PC-3 (cell line): ENCODE measurements at regions not wholly inside any gene's neighbourhood (a gene's known extent, or its start where the extent isn't known, plus 50 kb on each side); places are given as distances from the start of the nearest gene placed in this dataset.

Source experiments
- CTCF ChIP-seq: fragments of 300-600 bp; sonication (generic); conservative IDR thresholded peaks from 2 replicates; pipeline ENCODE4 v1.5.1; 2017; ENCODE audit warnings: antibody characterized with exemption, low read depth, mild to moderate bottlenecking, low read length
- EZH2 ChIP-seq: fragments of 300-600 bp; sonication (generic); IDR thresholded peaks from one replicate; pipeline ENCODE4 v1.6.1; 2017; ENCODE audit warnings: antibody characterized with exemption, mild to moderate bottlenecking, low read length; ENCODE audit not compliant: unreplicated experiment
- EZH2phosphoT487 ChIP-seq: fragments of 300-600 bp; sonication (generic); IDR thresholded peaks from 2 replicates; pipeline ENCODE4 v1.6.1; 2018; ENCODE audit warnings: mild to moderate bottlenecking, antibody characterized with exemption, low read length, borderline replicate concordance

DNA sequence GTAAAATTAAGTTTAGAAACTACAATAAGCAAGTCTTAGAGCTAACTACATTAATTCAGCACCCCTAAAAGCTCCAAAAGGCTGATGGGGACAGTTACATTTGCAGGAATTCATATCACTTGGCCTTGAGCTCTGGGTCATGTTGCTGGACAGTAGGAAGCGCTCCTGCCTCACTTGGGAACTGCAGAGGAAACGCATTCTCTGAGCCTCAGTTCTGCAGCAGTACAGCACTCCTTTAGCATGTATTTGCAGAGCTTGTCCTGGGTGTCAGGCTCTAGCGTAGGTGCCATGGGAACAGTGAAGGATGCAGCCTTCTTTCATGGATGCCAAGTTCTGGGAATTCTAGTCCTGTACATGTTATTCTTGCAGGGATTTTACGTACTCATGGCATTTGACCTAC is 710.4 kb downstream of the IRX1 start:
- no peak for TF ChIP-seq CTCF
- no peak for TF ChIP-seq EZH2phosphoT487
- TF ChIP-seq EZH2 = no peak
